SU-DHL-6 (cell line): ENCODE measurements at regions not wholly inside any gene's neighbourhood (a gene's known extent, or its start where the extent isn't known, plus 50 kb on each side); places are given as distances from the start of the nearest gene placed in this dataset.

Experiments
- H2AFZ ChIP-seq: fragments of 200-600 bp; sonication (generic); 2 replicates; pipeline ENCODE4 v1.6.1; 2014; ENCODE audit warnings: low read depth, mild to moderate bottlenecking, moderate library complexity, mixed read lengths, antibody characterized with exemption, low read length; ENCODE audit not compliant: severe bottlenecking
- H3F3A ChIP-seq: fragments of 200-600 bp; shearing (Covaris generic); 2 replicates; pipeline ENCODE4 v1.6.0; 2016; ENCODE audit warnings: antibody characterized with exemption, mild to moderate bottlenecking; ENCODE audit not compliant: insufficient read depth
- H3K27ac ChIP-seq: fragments of 200-600 bp; sonication (generic); 2 replicates; pipeline ENCODE4 v1.5.1; 2016; ENCODE audit warnings: low read depth, mild to moderate bottlenecking, low read length, moderate library complexity, mixed read lengths
- H3K27me3 ChIP-seq: fragments of 200-600 bp; sonication (generic), shearing (Covaris generic); 2 replicates; pipeline ENCODE4 v1.6.0; 2014; ENCODE audit warnings: mild to moderate bottlenecking, low read length
- H3K36me3 ChIP-seq: fragments of 200-600 bp; sonication (generic); 2 replicates; pipeline ENCODE4 v1.6.1; 2014; ENCODE audit warnings: mild to moderate bottlenecking, low read length, mixed read lengths
- H3K4me2 ChIP-seq: fragments of 300-600, 200-600 bp; shearing (Covaris generic), sonication (generic); 2 replicates; pipeline ENCODE4 v1.6.0; 2014; ENCODE audit warnings: low read length, low read depth, mild to moderate bottlenecking; ENCODE audit not compliant: poor library complexity, severe bottlenecking
- H3K4me3 ChIP-seq: fragments of 200-600 bp; sonication (generic); 2 replicates; pipeline ENCODE4 v1.5.1; 2014; ENCODE audit warnings: antibody characterized with exemption, low read length, mild to moderate bottlenecking, mixed read lengths; ENCODE audit not compliant: insufficient read depth, poor library complexity, severe bottlenecking
- H3K79me2 ChIP-seq: fragments of 200-600 bp; sonication (generic); 2 replicates; pipeline ENCODE4 v1.6.1; 2014; ENCODE audit warnings: mild to moderate bottlenecking, low read length, moderate library complexity; ENCODE audit not compliant: insufficient read depth
- H3K9ac ChIP-seq: fragments of 200-600 bp; sonication (generic); 2 replicates; pipeline ENCODE4 v1.7.0; 2014; ENCODE audit warnings: mild to moderate bottlenecking, low read length
- H3K9me2 ChIP-seq: fragments of 200-600 bp; sonication (generic); replicated peaks from 2 replicates; pipeline ENCODE4 v1.6.1; 2014; ENCODE audit warnings: low read length; ENCODE audit not compliant: insufficient read depth
- H3K9me3 ChIP-seq: fragments of 200-600 bp; sonication (generic); 2 replicates; pipeline ENCODE4 v1.6.1; 2014; ENCODE audit warnings: low read length, mixed read lengths; ENCODE audit not compliant: insufficient read depth
- H4K20me1 ChIP-seq: fragments of 200-600 bp; sonication (generic); 2 replicates; pipeline ENCODE4 v1.6.1; 2014; ENCODE audit warnings: low read depth, mild to moderate bottlenecking, antibody characterized with exemption, low read length, moderate library complexity, mixed read lengths
- EZH2phosphoT487 ChIP-seq: fragments of 200-600 bp; sonication (generic), shearing (Covaris generic); conservative IDR thresholded peaks from 2 replicates; pipeline ENCODE4 v1.6.1; 2018; ENCODE audit warnings: mild to moderate bottlenecking, antibody characterized with exemption, low read length, moderate library complexity, mixed read lengths
- TF ChIP-seq, protein P1 (sequence below): fragments of 200-600 bp; sonication (generic); IDR thresholded peaks from one replicate; pipeline ENCODE4 v1.5.1; 2017; ENCODE audit warnings: antibody characterized with exemption, mild to moderate bottlenecking, low read length, moderate library complexity; ENCODE audit not compliant: insufficient read depth, poor library complexity, severe bottlenecking

DNA sequence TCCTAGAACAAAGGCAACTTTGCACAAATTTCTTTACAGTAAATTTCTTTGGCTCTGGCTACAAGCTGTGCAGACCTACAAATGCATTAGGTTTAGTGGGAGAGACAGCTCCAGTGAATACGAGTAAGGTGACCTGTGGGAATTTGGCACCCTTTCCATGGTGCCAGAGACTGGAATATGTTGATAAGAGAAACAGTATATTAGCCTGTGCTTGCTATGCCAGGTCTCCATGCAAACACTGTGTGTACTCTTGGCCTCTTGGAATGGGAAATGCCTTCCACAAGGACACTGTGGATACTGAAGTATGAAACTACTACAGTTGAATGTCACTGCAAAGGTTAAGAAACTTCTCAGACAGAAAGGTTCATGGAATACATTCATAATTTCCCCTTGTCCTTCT lies 458.5 kb downstream of the IRX1 start:
- H3K9ac ChIP-seq, result no peak overlapping the region
- H2AFZ ChIP-seq, result no peak overlapping the region

DNA sequence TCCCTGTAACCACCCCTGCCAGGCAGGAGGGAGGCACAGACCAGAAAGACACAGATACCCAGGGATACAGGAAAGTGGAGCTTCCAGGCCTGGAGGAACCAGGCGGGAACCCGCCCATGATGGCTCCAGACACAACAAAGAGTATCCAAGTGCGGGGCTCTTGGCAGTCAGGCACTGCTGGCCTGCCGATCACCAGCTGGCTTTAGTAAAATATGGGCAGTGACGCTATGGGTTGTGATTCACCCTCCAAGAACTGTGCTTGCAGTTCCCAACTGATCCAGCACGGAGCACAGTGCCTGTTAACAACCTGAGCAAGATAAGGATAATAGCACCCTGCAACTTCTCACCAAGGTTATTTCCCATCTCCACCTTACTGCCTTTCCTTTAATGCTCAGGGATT lies 463.3 kb downstream of the IRX1 start:
- Histone ChIP-seq H3K4me2 (no peak overlapping the region), H3K4me3 (no peak overlapping the region), H3F3A (no peaks in the 10 kb centered on the region), H3K27me3 (no peaks in the 10 kb centered on the region), H3K79me2 (no peaks in the 10 kb centered on the region), H3K9ac (no peak overlapping the region), H3K9me2 (no peaks in the 10 kb centered on the region), H3K27ac (no peak overlapping the region), H4K20me1 (no peaks in the 10 kb centered on the region), H3K9me3 (no peaks in the 10 kb centered on the region), H2AFZ (no peak overlapping the region), H3K36me3 (no peaks in the 10 kb centered on the region)
- TF ChIP-seq EZH2phosphoT487, result no peak
- TF ChIP-seq, protein P1, sequence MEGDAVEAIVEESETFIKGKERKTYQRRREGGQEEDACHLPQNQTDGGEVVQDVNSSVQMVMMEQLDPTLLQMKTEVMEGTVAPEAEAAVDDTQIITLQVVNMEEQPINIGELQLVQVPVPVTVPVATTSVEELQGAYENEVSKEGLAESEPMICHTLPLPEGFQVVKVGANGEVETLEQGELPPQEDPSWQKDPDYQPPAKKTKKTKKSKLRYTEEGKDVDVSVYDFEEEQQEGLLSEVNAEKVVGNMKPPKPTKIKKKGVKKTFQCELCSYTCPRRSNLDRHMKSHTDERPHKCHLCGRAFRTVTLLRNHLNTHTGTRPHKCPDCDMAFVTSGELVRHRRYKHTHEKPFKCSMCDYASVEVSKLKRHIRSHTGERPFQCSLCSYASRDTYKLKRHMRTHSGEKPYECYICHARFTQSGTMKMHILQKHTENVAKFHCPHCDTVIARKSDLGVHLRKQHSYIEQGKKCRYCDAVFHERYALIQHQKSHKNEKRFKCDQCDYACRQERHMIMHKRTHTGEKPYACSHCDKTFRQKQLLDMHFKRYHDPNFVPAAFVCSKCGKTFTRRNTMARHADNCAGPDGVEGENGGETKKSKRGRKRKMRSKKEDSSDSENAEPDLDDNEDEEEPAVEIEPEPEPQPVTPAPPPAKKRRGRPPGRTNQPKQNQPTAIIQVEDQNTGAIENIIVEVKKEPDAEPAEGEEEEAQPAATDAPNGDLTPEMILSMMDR, result no peak

More for the DNA sequence above, 458.5 kb downstream of the IRX1 start:
- no peak overlapping the region for H3K4me2 ChIP-seq
- H4K20me1 ChIP-seq, result no peaks in the 10 kb centered on the region
- no peak for TF ChIP-seq EZH2phosphoT487
- TF ChIP-seq, protein P1, result no peak
- H3K9me3 ChIP-seq, result no peaks in the 10 kb centered on the region
- H3K9me2 ChIP-seq, result no peaks in the 10 kb centered on the region
- H3K27ac ChIP-seq, result no peak overlapping the region
- no peak overlapping the region for H3K4me3 ChIP-seq
- H3F3A ChIP-seq, result no peaks in the 10 kb centered on the region
- no peaks in the 10 kb centered on the region for H3K36me3 ChIP-seq
- no peaks in the 10 kb centered on the region for H3K27me3 ChIP-seq
- no peaks in the 10 kb centered on the region for H3K79me2 ChIP-seq

DNA sequence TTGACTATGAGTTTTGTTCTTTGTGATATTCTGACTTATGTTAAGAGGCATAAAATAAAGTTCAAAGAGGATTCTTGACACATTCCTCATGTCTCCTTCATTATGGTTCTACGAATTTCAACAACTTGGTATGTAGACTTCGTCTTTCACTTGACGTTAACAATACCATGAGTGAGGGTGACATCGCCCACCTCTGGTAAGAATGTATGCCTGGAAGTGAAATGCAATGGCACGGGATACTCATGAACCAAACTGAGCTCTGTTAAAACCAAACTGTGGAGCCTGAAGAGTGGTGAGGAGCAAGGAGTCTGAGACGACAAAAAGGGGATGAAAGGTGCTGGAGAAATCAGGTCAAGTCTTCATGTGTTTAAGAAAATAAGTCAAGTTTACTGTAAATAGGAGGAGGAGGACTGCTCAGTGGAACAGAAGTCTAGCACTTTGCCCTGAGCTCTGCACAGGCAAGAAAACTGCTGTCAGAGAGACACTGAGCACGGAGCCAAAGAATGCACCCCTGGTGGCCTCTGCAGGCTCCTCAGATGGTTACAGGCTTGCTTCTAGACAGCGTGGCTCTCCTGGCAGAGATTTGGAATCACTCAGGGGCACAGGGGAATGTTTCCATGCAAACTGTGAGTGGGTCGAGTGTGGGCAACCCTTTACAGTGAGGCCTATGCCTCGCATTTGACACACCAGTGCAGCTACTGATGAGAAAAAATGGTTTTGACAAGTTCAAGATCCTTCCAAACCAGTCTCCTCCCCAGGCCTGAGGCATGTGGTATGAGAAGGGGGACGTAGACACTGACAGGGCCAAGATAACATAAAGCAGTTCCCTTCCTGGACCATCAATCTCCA lies 470.1 kb downstream of the IRX1 start:
- Histone ChIP-seq H3K36me3 (no peaks in the 10 kb centered on the region), H3K27ac (no peak overlapping the region), H3K27me3 (no peaks in the 10 kb centered on the region), H3F3A (no peaks in the 10 kb centered on the region), H3K9ac (no peak overlapping the region), H3K4me2 (no peak overlapping the region), H4K20me1 (no peaks in the 10 kb centered on the region), H3K4me3 (no peak overlapping the region), H3K9me2 (no peaks in the 10 kb centered on the region), H2AFZ (no peak overlapping the region), H3K9me3 (no peaks in the 10 kb centered on the region), H3K79me2 (no peaks in the 10 kb centered on the region)
- TF ChIP-seq, protein P1, result no peak
- no peak for TF ChIP-seq EZH2phosphoT487
